Caco-2 (cell line): ENCODE measurements at regions not wholly inside any gene's neighbourhood (a gene's known extent, or its start where the extent isn't known, plus 50 kb on each side); places are given as distances from the start of the nearest gene placed in this dataset.

Source experiments
- BruUV-seq: library from RNA; stranded (reverse); fragments of 400-500 nt; replicated peaks from 2 replicates; lab custom pipeline; 2021; lab: Mats Ljungman, UMichigan
- CTCF ChIA-PET: fragments of 300-600 bp; sonication (Branson Sonifier 250); formaldehyde crosslinking; loops from one replicate; lab custom pipeline; 2022; ENCODE audit warnings: antibody characterized with exemption; lab: Charles Lee
- POLR2A ChIA-PET: fragments of 300-600 bp; sonication (Branson Sonifier 250); formaldehyde crosslinking; loops from one replicate; lab custom pipeline; 2022; ENCODE audit warnings: antibody characterized with exemption; lab: Charles Lee
- DNase-seq, 2 experiments: peaks; one replicate each; pipeline versions ENCODE4 v3.0.0 to v3.0.0-alpha.2; 2020 to 2022
- H3K27me3 ChIP-seq: replicated peaks from 2 replicates; pipeline ENCODE4 v1.6.0; 2011; ENCODE audit warnings: low read length; ENCODE audit not compliant: control insufficient read depth, insufficient read depth
- H3K36me3 ChIP-seq: 2 replicates; pipeline ENCODE4 v1.5.1; 2011; ENCODE audit warnings: low read length; ENCODE audit not compliant: control insufficient read depth, insufficient read depth
- H3K4me1 ChIP-seq: fragments of 250-450 bp; sonication (Bioruptor Pico); 2 replicates; pipeline ENCODE4 v1.5.1; 2020; ENCODE audit warnings: mild to moderate bottlenecking
- H3K4me3 ChIP-seq: 2 replicates; pipeline ENCODE4 v1.5.1; 2011; ENCODE audit warnings: low read depth, mild to moderate bottlenecking, control low read depth, low read length
- H3K9me3 ChIP-seq: fragments of 250-450 bp; sonication (Bioruptor Pico); 2 replicates; pipeline ENCODE4 v1.5.1; 2020; ENCODE audit warnings: mild to moderate bottlenecking, moderate library complexity
- H3K27ac Mint-ChIP-seq: one replicate; pipeline ENCODE4 v1.8.0; 2022; ENCODE audit warnings: mixed read lengths; ENCODE audit not compliant: unreplicated experiment
- H3K27me3 Mint-ChIP-seq: one replicate; pipeline ENCODE4 v1.8.0; 2022; ENCODE audit warnings: mixed read lengths; ENCODE audit not compliant: insufficient read depth, unreplicated experiment
- H3K36me3 Mint-ChIP-seq: one replicate; pipeline ENCODE4 v1.8.0; 2022; ENCODE audit warnings: mild to moderate bottlenecking, mixed read lengths; ENCODE audit not compliant: insufficient read depth, unreplicated experiment
- H3K4me1 Mint-ChIP-seq: one replicate; pipeline ENCODE4 v1.8.0; 2022; ENCODE audit warnings: low read depth, mixed read lengths; ENCODE audit not compliant: unreplicated experiment
- H3K4me3 Mint-ChIP-seq: one replicate; pipeline ENCODE4 v1.8.0; 2022; ENCODE audit warnings: mild to moderate bottlenecking, moderate library complexity, mixed read lengths; ENCODE audit not compliant: unreplicated experiment
- H3K9me3 Mint-ChIP-seq: one replicate; pipeline ENCODE4 v1.8.0; 2022; ENCODE audit warnings: mixed read lengths; ENCODE audit not compliant: unreplicated experiment
- CTCF ChIP-seq, 2 experiments: fragments of 200-600 bp in 1 of 2; IDR thresholded peaks; 1 replicate in 1 of 2; 2 replicates in 1 of 2; pipeline versions ENCODE4 v1.5.1 to v1.8.0; 2011 to 2022; ENCODE audit warnings: antibody characterized with exemption in 1 of 2, control low read depth in 1 of 2, inconsistent platforms in 1 of 2, low read depth in 1 of 2, low read length in 1 of 2, mild to moderate bottlenecking in 1 of 2, moderate library complexity in 1 of 2; ENCODE audit not compliant: insufficient read depth in 1 of 2, severe bottlenecking in 1 of 2, unreplicated experiment in 1 of 2
- intact Hi-C: fragments of 100-400 bp; cut with micrococcal nuclease; formaldehyde crosslinking; loops from one replicate; pipeline ENCODE4 v1.10.0; 2022; ENCODE audit not compliant: unreplicated experiment

GRCh38 chr12:87518036-87518435, 511.2 kb downstream of the C12orf50 start:
- Histone ChIP-seq H3K4me3 (no peak overlapping the region), H3K9me3 (no peaks in the 10 kb centered on the region), H3K4me1 (no peaks in the 10 kb centered on the region), H3K27me3 (no peaks in the 10 kb centered on the region), H3K36me3 (no peaks in the 10 kb centered on the region)
- no TSS peak for BruUV-seq
- no peak for TF ChIP-seq CTCF (IDR thresholded peaks at IDR 0.05; ENCODE audit: insufficient read depth in 1 of 2, low read depth in 1 of 2, low read length in 1 of 2, severe bottlenecking in 1 of 2, unreplicated experiment in 1 of 2)
- intact Hi-C loops = no loop called here
- ChIA-PET POLR2A (no interaction called here), CTCF (no interaction called here)
- Mint-ChIP-seq H3K27me3 (no peaks in the 10 kb centered on the region), H3K4me1 (no peaks in the 10 kb centered on the region), H3K9me3 (no peaks in the 10 kb centered on the region), H3K27ac (no peak overlapping the region), H3K4me3 (no peak overlapping the region), H3K36me3 (no peaks in the 10 kb centered on the region)
- DNase-seq = no peak

DNA sequence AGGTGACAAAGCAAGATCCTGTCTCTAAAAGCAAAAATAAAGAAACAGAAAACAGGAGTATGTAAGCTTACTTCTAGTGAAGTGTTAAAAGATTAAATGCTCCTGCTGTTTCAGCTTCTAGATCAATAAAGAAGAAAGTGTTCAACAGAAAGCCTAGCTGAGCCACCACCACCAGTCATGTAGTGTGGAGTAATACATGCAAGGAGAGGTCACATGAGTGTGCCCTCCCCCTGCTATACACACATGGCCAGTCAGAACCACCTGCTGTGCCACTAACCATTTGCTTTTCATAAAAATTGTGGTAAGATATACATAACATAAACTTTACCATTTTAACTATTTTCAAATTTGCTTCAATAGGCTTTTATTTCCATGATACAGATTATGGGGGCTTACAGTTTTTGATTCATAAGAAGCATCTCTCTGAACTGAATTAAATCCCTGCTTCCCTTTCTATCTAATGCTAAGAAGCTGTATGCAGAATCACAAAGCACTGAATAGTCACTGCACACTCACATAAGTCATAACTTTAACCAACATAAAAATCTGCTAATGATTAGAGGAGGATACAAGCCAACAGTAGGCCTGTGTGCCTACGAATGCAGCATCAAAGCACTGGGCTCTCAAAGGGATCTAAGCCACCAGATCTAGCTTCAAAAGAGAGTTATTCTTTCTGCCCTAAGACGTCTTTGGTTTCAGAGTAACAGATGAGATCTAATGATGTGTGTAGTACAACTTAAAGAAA, 515.5 kb downstream of the C12orf50 start:
- no peak for TF ChIP-seq CTCF (IDR thresholded peaks at IDR 0.05; ENCODE audit: insufficient read depth in 1 of 2, low read depth in 1 of 2, low read length in 1 of 2, severe bottlenecking in 1 of 2, unreplicated experiment in 1 of 2)
- Mint-ChIP-seq H3K4me3 (no peak overlapping the region), H3K27me3 (no peaks in the 10 kb centered on the region), H3K36me3 (no peaks in the 10 kb centered on the region), H3K4me1 (no peaks in the 10 kb centered on the region), H3K9me3 (no peaks in the 10 kb centered on the region), H3K27ac (no peak overlapping the region)
- intact Hi-C loops = no loop called here
- BruUV-seq = no TSS peak
- no peak overlapping the region for H3K4me3 ChIP-seq
- DNase-seq = no peak
- no peaks in the 10 kb centered on the region for H3K27me3 ChIP-seq
- CTCF ChIA-PET = no interaction called here
- H3K4me1 ChIP-seq = no peaks in the 10 kb centered on the region
- H3K9me3 ChIP-seq = no peaks in the 10 kb centered on the region
- POLR2A ChIA-PET = no interaction called here
- no peaks in the 10 kb centered on the region for H3K36me3 ChIP-seq

DNA sequence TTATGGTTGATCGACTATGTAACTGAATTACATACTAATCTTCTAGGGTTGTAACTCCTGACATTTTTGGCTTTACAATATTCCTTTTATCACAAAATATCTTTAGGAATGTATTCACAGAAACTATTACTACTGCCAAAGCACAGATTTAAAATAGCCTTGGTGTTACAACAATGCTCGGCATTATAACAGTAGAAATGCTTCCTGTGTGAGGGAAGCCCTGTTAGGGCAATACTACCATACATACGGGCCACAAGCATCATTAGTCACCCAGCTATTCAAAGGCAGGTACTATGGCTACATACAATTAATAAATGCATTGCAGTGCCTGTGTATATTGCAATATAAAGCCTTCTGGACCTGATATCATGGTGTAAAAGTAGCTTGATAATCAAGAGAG, 517.8 kb downstream of the C12orf50 start:
- ChIA-PET CTCF (no interaction called here), POLR2A (no interaction called here)
- DNase-seq = no peak
- no peaks in the 10 kb centered on the region for H3K4me1 ChIP-seq
- Mint-ChIP-seq H3K9me3 (no peaks in the 10 kb centered on the region), H3K27me3 (no peaks in the 10 kb centered on the region), H3K4me3 (no peak overlapping the region), H3K4me1 (peaks cover 7% of the 10 kb centered on the region), H3K27ac (no peak overlapping the region), H3K36me3 (no peaks in the 10 kb centered on the region)
- intact Hi-C loops = no loop called here
- no peaks in the 10 kb centered on the region for H3K9me3 ChIP-seq
- no peaks in the 10 kb centered on the region for H3K36me3 ChIP-seq
- H3K27me3 ChIP-seq = no peaks in the 10 kb centered on the region
- no peak overlapping the region for H3K4me3 ChIP-seq
- no peak for TF ChIP-seq CTCF (IDR thresholded peaks at IDR 0.05; ENCODE audit: insufficient read depth in 1 of 2, low read depth in 1 of 2, low read length in 1 of 2, severe bottlenecking in 1 of 2, unreplicated experiment in 1 of 2)
- no TSS peak for BruUV-seq
